ENCODE measurements at regions not wholly inside any gene's neighbourhood (a gene's known extent, or its start where the extent isn't known, plus 50 kb on each side); places are given as distances from the start of the nearest gene placed in this dataset.
A peak's percentile ranks its signal among the peaks of the same experiment; 100 is the strongest.

DNA sequence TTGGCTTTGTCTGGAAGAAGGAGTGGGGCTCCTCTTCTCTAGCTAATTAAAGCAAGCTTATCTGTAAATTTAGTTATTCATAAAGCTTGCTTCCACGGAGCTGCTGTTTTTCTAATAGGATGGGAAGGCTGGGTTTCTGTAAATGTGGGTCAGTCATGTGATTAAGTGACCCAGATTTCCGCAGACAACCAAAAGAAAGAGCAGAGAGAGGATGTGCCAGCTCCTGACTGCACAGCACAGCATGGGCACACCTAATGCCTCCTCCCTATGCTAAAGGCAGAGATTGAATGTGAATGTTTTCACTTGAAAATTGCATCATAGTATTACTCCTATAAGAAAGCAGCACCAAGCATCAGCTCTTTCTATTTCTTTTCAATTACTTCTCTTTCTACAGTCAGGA is 160.2 kb downstream of the FAT3 start:
- peak in 5 of 14 donors; percentile 1 to 18 (median 4) for DNase-seq

DNA sequence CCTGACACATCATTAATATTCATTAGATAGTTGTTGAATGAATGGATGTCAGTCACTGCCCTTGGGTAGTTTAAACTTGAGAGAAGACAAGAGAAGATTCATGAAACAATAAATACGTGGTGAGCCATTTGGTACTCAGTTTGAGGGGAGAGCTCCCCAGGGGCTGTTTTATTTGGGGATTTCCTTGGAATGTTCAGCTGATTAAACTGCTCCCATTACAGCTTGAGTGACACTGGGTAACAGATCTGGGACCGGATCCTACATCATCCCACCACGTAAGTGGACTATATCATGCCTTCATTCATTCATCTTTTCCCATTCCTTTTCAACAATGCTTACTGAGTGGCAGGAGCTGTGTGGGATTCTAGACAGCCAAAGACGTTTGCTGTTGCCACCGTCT is 162.0 kb downstream of the FAT3 start:
- DNase-seq = no peak

DNA sequence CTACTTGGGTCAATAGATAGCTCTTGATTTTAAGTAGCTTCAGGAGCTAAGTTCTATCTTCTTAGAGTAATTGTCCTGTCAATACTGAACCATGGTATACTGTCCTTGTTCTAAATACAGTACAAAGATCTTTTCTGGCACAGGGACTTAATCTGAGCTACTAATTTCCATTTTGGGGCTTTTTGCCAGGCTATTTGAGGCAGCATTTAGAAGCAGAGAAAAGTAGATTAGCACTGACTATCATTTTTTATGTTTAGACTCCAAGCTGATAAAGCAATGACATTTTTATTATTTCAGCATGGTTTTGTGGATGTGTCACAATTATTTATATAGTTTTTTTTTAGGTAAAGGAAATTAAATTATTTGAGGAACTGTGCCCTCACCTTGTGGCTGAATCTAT is 163.2 kb downstream of the FAT3 start:
- no peak for DNase-seq

DNA sequence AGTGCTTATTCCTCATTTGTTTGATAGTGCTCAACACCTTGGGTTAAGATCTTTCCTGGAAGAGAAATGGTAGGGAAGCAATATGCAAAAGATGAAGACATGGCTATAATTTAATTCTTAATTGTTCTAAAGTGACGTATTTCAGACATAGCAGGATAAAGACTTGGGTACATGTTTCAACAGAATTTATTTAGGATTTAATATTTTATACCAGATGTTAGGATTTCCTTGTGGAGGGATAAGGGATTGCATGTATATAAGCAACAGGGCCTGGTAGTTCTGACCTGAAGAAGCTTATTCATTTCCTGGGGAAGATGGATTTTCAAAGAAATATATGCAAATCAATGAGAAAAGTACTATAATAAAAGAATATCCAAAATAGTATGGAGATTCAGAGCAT is 163.8 kb downstream of the FAT3 start:
- DNase-seq = no peak

DNA sequence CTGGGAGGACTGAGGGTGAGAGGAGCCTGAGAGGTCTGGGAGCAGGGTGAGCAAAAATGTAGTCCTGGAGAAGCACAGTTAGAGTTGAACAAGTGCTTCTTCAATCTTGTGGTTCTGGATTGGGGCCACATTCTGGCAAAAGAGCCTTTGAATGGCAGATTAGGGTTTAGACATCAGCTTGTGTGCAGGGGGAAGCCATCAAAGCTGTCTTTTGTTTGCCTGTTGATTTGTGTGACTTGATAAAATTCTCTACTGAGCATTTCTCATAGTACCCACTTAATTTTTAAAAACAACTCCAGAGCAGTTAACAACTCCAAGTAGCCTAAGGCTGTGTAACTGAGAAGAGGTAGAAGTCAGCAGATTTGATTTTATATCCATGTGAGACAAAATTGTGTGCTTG is 166.2 kb downstream of the FAT3 start:
- no peak for DNase-seq

DNA sequence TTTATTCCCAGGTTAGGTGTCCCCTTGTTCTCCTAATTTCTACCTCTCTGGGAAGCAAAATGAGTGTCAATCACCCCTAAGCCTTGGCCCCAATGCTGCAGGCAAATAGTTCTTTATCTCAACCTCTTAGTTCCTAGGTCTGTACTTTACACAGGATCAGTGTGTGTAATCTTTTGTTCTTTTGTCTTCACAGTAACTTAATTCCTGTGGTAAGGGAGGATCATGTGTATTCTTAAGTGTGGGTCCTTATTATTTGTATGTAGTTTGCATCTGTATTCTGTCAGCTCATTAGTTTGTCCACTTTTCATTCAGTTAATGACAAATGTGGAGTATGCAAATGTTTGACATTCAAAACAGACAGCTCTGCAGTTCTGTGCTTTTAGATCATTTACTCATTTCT is 166.7 kb downstream of the FAT3 start:
- DNase-seq = no peak

DNA sequence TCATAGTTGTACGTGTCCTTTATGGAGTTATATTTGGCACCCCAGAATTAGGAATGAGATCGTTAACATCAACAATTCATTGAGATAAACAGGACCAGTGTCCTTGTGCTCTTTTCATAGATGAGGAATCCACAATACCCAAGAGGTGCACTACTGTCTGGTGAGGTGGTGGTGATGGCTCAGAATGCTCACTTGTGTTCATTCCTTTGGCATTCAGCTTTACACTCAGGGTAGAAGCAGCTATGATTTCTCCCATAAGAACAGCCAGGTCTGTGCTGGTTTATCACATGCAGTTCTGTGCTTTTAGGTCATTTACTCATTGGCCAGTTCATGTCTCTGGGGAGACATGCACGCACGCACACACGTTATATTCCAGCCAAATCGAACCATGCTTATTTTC is 167.2 kb downstream of the FAT3 start:
- no peak for DNase-seq

DNA sequence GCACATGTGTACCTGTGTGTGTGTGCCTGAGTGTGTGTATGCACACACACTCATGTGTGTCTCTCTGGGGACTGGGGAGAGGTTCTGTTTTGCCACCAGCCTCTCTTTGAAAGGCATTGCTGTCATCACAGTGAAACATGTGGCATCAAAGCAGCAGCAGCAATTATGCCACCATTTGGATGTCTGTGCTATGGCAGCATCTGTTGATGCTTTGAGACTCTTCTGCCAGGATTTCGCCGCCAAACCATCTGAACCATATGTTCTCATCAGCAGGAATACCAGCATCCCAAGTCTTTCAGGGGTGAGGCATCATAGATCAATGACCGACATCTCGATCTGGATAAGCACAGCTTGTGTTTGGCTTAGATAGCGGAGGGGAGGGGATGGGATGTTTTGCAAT is 168.6 kb downstream of the FAT3 start:
- DNase-seq = no peak

DNA sequence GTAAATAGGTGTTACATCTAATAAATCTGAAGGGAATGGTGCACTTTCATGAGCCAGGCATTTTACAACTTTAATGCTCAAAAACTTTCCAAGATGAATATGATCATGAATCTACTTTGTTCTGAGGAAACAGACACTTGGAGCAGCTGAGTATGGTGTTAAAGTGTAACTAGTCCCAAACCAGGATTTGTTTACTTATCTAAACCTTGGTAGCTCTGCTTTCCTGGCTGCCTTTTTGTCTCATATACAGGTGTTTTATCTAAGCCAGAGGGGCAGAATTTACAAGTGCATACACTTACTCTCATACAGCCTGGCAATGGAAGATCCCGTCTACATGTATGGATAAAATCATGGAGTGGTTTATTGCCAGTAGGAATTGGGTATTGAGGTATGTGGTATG is 171.5 kb downstream of the FAT3 start:
- DNase-seq = no peak

DNA sequence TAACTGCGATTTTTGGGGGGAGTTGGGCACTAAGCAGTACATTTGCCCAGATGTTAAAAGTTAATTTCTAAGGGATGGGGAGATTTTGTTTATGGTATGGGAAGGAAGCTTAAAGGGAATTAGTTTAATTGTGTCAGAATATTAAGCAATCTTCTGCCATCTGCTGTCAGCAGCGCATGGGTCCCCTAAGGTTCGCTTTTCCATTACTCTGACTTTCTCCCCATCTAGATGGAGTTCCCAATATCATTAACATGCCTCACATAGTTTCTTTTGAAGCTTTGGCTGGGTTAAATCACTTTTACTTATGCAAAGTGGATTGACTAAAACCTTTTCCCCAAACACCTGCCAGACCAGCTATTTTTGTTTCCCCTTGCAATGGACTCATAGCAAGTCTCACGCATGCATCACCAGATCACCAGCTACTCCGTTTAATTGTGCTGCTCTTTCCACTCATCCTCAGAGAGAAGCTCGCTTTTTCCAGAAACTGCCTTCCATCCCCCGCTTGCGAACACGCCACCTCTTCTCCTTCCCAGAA is 172.7 kb downstream of the FAT3 start:
- DNase-seq = no peak

DNA sequence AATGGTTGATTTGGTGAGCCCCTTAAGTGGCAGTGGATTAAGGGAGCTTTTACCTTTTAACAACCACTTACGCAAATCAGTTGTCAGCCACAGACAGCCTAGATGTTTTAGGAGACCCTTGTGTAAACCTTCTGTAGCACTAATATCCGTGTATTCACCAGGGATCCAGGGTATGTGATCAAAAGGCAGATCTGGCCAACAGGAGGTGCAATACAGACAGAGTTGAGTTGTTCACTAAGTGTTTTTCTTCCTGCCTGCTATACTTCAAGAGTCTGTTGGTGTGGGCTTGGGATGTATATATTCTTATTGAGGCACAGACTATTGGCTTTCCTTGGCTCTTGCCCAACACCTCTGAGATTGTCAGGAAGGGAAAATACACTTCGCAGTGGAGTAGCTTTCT is 175.1 kb downstream of the FAT3 start:
- no peak for DNase-seq

DNA sequence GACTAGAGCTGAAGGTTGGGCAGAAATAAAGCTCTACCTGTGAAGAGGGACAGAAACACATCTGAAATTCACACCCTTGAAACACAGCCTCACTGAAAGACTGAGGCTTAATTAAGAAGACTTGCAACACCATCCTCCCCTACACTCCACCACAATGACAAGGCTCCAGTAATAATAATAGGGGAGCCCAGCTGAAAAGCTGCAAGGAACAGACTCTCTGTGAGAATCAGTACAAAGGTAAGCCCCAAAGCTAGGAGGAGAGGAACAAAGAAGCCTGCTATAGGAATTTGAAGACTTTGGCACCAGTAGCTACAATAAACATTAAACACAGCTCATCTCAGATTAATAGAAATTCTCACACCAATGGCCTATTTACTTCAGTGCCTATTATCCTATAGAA is 176.9 kb downstream of the FAT3 start:
- no peak for DNase-seq

DNA sequence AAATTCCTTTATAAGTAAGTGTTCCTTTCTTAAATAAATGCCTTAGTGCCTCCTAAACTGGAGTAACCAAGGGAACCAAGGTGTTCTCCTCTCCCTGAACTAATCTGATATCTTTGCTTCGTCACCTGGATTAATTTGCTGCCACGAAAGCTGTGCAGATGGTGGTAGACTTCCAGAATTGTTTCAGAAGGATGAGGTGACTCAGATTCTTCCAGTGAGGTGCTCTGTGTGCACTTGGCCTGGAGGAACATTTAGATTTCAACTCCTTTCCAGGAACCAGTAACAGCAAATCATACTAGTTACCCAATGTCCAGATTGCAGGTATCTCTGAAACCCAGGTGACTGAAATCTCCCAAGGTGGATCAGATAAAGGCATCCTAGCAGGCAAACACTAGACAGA is 181.9 kb downstream of the FAT3 start:
- no peak for DNase-seq

DNA sequence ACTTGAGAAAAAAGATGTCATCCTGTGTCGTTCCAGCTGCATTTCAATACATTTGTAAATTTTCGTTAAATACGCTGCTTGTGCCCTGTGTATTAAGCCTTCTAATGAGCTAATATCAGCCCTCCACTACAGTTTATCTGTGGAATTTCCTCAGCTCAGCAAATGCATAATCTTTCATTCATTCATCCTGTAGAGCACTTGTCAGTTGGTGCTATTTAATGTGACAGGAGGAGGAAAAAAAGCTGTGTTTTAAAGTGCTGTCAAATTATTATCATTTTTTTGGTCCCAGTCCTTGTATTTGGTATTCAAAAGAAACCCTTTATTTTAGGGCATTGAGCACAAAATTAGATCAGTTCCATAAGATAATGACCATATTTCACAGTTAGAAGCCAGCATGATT is 184.7 kb downstream of the FAT3 start:
- DNase-seq = no peak

DNA sequence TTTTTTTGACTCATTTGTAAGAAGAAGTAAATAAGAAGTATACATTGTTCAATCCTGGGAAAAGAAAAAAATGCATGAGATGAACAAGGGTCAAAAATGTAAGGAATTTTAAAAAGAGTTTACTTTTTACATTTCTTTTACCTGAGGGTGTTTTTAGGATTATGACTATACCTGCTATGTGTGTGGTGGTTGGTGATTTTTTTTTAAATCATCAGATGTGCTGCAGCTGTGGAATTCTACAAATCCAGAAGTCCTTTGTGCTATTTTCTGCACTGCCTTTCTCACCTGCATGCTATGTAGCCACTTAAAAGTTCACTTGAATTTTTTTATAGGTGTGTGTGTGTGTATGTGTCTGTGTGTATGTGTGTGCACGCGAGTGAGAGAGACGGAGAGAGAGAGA is 185.3 kb downstream of the FAT3 start:
- DNase-seq = no peak

DNA sequence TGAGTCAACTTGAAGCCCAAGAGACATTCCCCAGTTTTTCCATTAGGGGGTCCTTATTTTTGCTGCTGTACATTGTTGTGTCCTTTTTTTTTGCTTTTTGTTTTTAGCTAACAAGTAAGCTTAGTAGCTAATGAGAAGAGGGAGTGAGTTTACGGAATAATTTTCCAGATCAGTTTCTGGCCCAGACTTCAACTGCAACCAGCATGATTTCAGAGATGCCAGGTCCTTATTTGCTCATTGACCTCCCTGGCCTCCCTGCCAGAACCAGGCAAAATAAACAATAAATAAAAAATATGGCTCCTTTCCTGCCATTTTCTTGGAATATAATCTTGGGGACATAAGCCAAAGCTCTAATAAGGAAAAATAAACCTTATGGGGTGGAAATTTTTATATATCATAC is 185.9 kb downstream of the FAT3 start:
- DNase-seq = no peak

DNA sequence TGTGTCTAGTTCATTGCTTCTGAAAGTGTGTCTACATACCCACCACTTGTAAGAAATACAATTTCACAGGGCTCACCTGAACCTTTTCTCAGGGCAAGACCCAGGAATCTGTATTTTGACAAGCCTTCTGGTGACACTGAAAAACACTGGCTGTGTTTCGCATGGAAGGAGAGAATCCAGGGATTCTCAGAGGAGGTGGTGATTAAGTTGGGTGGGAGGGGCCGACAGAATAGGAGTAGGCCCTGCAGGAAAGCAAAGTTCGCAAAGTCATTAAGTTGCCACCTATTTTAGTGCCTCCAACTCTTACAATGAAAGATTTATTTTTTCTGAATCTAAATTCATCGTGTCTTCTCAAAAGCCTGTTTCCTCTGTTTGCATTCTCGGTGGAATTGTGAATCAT is 186.8 kb downstream of the FAT3 start:
- no peak for DNase-seq

DNA sequence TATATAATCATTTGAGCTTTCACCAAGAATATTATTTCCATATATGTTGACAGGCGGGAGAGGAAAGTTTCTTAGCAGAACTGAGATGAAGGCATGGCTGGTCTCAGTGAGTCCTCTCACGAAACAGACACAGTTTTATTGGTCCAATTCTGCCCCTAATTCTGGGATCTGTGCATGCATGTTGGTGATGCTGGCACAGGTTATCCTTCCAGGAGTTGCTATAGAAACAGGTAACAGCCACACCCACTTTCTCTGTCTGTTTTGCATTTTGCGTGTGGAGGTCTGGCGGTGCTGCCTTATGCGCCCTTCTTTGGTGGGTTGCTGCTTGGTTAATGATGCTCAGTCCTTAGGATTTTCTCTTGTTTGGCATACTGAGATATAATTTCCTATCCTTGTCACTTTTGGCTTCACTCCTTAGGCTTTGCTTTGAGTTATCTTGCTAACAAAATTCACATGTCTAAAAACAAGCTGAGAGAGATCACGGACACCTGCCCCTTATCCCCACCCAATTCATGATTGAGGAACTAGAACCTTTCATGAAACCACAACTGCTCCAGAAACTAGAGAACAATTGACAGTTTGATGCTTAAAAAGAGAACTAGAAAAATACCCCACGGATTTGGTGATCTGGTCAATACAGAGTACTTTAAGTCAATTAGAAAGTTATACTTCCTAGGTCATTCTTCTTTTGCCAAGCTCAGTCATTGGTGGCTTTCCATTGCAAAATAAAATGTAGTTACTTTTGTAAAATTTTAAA is 189.3 kb downstream of the FAT3 start:
- DNase-seq = no peak

DNA sequence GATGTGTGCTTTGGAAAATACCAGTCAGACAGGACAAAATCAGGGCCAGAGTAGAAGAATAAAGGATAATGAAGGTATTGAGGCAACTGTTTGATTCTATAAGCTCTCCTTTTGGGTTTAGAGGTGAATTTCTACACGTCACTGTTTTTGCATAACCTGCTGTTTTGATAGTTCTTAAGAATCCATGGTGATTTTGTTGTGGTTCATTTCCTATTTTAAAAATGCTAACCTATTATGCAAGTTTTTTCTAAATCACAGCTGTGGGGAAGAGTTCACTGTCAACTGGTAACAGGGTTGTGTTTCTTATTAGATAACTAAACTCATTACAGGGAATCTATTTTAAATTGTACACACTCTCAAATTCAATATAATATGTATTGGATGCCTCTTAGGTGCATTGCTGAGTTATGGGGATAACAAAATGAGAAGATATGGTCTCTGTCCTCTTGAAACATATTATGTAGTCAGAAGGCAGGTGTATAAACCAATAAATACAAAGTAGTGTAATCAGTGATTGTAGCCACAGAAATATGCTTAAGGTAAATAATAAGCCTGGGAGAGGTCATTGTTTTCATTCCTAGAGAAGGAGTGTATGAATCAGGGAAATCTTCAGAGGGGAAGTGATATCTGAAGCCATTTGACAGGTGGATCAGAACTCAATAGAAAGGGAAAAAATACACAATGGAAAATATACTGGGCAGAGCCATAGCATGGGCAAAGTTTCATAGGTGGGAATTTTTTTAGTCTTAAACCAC is 192.5 kb downstream of the FAT3 start:
- DNase-seq = no peak

DNA sequence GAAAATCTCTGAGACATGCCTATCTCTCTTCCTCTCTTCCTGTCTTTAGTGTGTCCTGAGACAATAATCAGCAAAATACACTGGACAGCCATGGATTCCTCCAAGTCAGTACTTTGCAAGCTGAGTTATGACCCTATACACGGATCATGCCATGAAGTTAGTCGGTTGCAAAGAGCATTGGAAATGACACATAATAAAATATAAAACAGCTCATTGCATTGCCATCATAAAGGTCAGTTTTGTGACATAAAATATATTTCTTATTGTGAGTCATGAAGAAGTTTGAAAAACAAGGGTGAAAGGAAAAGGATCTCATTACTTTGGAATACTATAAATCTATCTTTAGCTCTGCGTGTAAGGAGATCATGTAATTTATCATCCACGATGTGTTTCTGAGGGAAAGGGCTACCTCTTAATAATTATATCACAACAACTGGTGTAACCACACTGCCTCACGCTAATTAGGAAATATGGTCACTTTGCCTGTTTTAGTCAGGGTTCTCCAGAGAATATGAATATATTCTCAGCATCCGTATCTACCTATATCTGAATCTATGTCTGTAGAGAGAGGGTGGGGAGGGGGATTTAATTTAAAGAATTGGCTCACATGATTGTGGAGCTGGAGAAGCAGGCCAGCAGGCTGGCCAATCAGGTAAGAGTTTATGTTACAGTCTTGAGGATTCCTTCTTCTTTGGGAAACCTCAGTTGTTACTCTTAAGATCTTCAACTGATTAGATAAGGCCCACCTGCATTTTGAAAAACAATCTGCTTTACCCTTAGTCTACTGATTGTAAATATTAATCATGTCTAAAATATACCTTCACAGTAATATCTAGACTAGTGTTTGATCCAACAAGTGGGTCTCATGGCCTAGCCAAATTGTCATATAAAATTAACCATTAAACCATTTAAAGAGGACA is 198.8 kb downstream of the FAT3 start:
- no peak for DNase-seq

DNA sequence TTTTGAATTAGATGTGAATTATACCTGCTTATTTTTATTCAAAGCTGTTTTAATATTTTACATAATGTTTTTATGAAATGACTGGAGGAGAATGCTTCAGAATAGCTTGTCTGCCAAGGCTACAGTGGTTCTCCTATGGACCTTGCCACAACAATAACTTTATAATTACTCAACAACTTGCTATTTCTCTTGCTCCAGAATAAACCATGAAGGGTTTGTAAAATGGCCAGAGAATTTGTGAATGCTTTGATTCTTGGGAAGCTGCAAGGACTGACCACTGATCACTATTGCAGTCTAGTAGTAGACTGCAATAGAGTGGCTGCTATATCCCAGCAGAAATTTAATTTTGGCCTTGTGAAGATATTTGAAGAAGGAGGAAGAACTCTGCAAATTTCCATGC is 199.7 kb downstream of the FAT3 start:
- no peak for DNase-seq

DNA sequence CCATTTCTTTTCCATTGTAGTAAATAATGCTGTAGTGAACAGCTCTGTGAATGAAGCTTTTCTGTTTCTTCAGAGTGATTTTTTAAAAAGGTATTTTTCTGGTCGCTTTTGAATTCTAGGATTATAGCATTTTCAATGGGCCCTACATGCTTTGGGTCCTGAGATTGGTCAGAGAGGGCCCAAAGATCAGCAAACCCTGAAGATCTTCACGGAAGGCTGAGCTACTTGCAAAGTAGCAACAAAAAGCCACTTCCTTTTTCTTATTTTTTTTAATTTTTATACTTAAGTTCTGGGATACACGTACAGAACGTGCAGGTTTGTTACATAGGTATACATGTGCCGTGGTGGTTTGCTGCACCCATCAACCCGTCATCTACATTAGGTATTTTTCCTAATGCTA is 200.5 kb downstream of the FAT3 start:
- no peak for DNase-seq

DNA sequence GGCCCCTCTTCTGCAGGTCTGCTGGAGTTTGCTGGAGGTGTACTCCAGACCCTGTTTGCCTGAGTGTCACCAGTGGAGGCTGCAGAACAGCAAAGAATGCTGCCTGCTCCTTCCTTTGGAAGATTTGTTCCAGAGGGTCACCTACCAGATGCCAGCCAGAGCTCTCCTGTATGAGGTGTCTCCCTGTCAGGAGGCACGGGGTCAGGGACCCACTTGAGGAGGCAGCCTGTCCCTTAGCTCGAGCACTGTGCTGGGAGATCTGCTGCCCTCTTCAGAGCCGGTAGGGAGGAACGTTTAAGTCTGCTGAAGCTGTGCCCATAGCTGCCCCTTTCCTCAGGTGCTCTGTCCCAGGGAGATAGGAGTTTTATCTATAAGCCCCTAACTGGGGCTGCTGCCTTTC is 207.9 kb downstream of the FAT3 start:
- no peak for DNase-seq
